ENCODE measurements at regions not wholly inside any gene's neighbourhood (a gene's known extent, or its start where the extent isn't known, plus 50 kb on each side); places are given as distances from the start of the nearest gene placed in this dataset.

GRCh38 chr7:128151635-128152034 is 89.4 kb upstream of the LEP start:
- TF ChIP-seq, protein P1, sequence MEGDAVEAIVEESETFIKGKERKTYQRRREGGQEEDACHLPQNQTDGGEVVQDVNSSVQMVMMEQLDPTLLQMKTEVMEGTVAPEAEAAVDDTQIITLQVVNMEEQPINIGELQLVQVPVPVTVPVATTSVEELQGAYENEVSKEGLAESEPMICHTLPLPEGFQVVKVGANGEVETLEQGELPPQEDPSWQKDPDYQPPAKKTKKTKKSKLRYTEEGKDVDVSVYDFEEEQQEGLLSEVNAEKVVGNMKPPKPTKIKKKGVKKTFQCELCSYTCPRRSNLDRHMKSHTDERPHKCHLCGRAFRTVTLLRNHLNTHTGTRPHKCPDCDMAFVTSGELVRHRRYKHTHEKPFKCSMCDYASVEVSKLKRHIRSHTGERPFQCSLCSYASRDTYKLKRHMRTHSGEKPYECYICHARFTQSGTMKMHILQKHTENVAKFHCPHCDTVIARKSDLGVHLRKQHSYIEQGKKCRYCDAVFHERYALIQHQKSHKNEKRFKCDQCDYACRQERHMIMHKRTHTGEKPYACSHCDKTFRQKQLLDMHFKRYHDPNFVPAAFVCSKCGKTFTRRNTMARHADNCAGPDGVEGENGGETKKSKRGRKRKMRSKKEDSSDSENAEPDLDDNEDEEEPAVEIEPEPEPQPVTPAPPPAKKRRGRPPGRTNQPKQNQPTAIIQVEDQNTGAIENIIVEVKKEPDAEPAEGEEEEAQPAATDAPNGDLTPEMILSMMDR (conservative IDR thresholded peaks at IDR 0.05; ENCODE audit: low read length), result no peak
- TF ChIP-seq EZH2phosphoT487 (IDR thresholded peaks at IDR 0.05; ENCODE audit: borderline replicate concordance, low read depth, low read length), result no peak
